CD8-positive, alpha-beta memory T cell (primary cell): ENCODE measurements at regions not wholly inside any gene's neighbourhood (a gene's known extent, or its start where the extent isn't known, plus 50 kb on each side); places are given as distances from the start of the nearest gene placed in this dataset.

Experiments used
- CTCF ChIA-PET: fragments of 350-600 bp; sonication (Branson Sonifier 250); formaldehyde crosslinking; loops from one replicate; lab custom pipeline; 2021; ENCODE audit warnings: antibody characterized with exemption; lab: Charles Lee
- POLR2A ChIA-PET: fragments of 350-600 bp; sonication (Branson Sonifier 250); formaldehyde crosslinking; loops from one replicate; lab custom pipeline; 2021; ENCODE audit warnings: antibody characterized with exemption; lab: Charles Lee
- DNase-seq, 5 donors: peaks; one replicate each; pipeline versions ENCODE4 v3.0.0 to v3.0.0-alpha.2; 2020 to 2022; ENCODE audit warnings: mixed read lengths in 1 of 5
- H3K27ac ChIP-seq: one replicate; pipeline ENCODE4 v1.7.0; 2013; ENCODE audit warnings: low read depth, mild to moderate bottlenecking, low read length, moderate library complexity
- H3K27me3 ChIP-seq: 2 replicates; pipeline ENCODE4 v1.7.0; 2013; ENCODE audit warnings: low read length, mild to moderate bottlenecking; ENCODE audit not compliant: insufficient read depth, poor library complexity, severe bottlenecking
- H3K36me3 ChIP-seq: 2 replicates; pipeline ENCODE4 v1.7.0; 2013; ENCODE audit warnings: mild to moderate bottlenecking, low read length, moderate library complexity; ENCODE audit not compliant: insufficient read depth
- H3K4me1 ChIP-seq: 2 replicates; pipeline ENCODE4 v1.7.0; 2013; ENCODE audit warnings: mild to moderate bottlenecking, low read length, moderate library complexity; ENCODE audit not compliant: insufficient read depth
- H3K4me3 ChIP-seq: 2 replicates; pipeline ENCODE4 v1.7.0; 2013; ENCODE audit warnings: mild to moderate bottlenecking, low read length
- H3K9me3 ChIP-seq: 2 replicates; pipeline ENCODE4 v1.7.0; 2013; ENCODE audit warnings: mild to moderate bottlenecking, low read length
- H3K27ac Mint-ChIP-seq, 8 donors: one replicate each; pipeline ENCODE4 v1.8.0; 2020 to 2021; ENCODE audit warnings: mixed read lengths in 8 of 8, mild to moderate bottlenecking in 6 of 8, inconsistent platforms in 3 of 8, moderate library complexity in 3 of 8
- H3K27me3 Mint-ChIP-seq, 2 donors: one replicate each; pipeline ENCODE4 v1.8.0; 2020 to 2021; ENCODE audit warnings: mixed read lengths in 2 of 2, mild to moderate bottlenecking in 1 of 2, moderate library complexity in 1 of 2
- H3K36me3 Mint-ChIP-seq, 3 donors: one replicate each; pipeline ENCODE4 v1.8.0; 2020 to 2021; ENCODE audit warnings: mixed read lengths in 3 of 3, inconsistent platforms in 1 of 3, mild to moderate bottlenecking in 1 of 3
- H3K4me1 Mint-ChIP-seq, 3 donors: one replicate each; pipeline ENCODE4 v1.8.0; 2020 to 2021; ENCODE audit warnings: mixed read lengths in 3 of 3, inconsistent platforms in 1 of 3, mild to moderate bottlenecking in 1 of 3
- H3K4me3 Mint-ChIP-seq, 7 donors: one replicate each; pipeline ENCODE4 v1.8.0; 2020 to 2021; ENCODE audit warnings: mixed read lengths in 7 of 7, mild to moderate bottlenecking in 6 of 7, moderate library complexity in 4 of 7, inconsistent platforms in 2 of 7
- H3K9me3 Mint-ChIP-seq, 5 donors: one replicate each; pipeline ENCODE4 v1.8.0; 2020 to 2022; ENCODE audit warnings: mixed read lengths in 5 of 5, mild to moderate bottlenecking in 3 of 5, moderate library complexity in 2 of 5, inconsistent platforms in 1 of 5

DNA sequence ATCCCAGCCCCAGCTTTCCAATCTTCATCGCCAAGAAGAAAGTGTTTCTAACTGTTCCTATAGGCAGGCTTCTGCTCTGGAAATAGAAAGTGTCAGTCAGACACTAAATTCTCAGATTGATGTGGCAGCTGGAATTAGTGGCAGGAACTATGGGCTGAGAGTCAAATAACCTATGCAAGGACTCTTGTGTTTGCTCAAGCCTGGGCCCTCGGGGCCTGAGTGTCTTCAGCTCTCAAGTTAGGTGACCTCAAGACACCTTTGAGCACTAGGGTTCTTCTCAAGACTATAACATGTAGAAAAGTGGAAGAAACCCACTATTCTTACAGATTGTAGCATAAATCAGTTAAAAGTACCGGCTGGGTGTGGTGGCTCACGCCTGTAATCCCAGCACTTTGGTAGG is 694.5 kb downstream of the RNF144A start:
- Mint-ChIP-seq H3K9me3 (no peaks in the 10 kb centered on the region), H3K27me3 (peaks cover 0 to 1% of the 10 kb centered on the region in 2 donors), H3K36me3 (peaks cover 0 to 2% (median 0%) of the 10 kb centered on the region in 3 donors), H3K4me1 (peaks cover 3 to 19% (median 15%) of the 10 kb centered on the region in 3 donors), H3K27ac (peak overlapping the region in 1 of 8 donors; percentile 68), H3K4me3 (no peak overlapping the region)
- CTCF ChIA-PET, result no interaction called here
- Histone ChIP-seq H3K36me3 (no peaks in the 10 kb centered on the region), H3K27me3 (no peaks in the 10 kb centered on the region), H3K4me3 (no peak overlapping the region), H3K27ac (no peak overlapping the region), H3K4me1 (no peaks in the 10 kb centered on the region), H3K9me3 (no peaks in the 10 kb centered on the region)
- POLR2A ChIA-PET, result no interaction called here
- DNase-seq, result no peak

DNA sequence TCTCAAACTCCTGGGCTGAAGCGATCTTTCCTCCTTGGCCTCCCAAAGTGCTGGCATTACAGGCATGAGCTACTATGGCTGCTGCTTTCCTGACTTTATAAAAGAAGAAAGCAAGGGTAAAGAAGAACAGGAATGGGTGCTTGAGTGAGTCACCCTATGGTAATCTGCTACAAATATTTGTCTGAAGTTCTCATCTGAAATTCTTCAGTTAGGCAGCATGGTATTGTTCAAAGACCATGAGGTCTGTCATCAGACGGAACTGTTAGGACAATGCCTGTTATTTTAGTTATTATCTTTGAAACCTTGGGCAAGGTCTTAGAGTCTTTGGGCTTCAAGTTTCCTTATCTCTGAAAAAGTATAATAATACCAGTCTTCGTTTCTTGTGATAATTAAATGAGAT is 695.8 kb downstream of the RNF144A start:
- Histone ChIP-seq H3K27ac (no peak overlapping the region), H3K9me3 (no peaks in the 10 kb centered on the region), H3K36me3 (no peaks in the 10 kb centered on the region), H3K4me3 (no peak overlapping the region), H3K27me3 (no peaks in the 10 kb centered on the region), H3K4me1 (no peaks in the 10 kb centered on the region)
- ChIA-PET CTCF (no interaction called here), POLR2A (no interaction called here)
- H3K27ac Mint-ChIP-seq, result no peak overlapping the region
- peaks cover 0 to 2% (median 0%) of the 10 kb centered on the region in 3 donors for H3K36me3 Mint-ChIP-seq
- H3K27me3 Mint-ChIP-seq, result peaks cover 0 to 1% of the 10 kb centered on the region in 2 donors
- peaks cover 3 to 19% (median 15%) of the 10 kb centered on the region in 3 donors for H3K4me1 Mint-ChIP-seq
- no peak overlapping the region for H3K4me3 Mint-ChIP-seq
- H3K9me3 Mint-ChIP-seq, result no peaks in the 10 kb centered on the region
- no peak for DNase-seq

DNA sequence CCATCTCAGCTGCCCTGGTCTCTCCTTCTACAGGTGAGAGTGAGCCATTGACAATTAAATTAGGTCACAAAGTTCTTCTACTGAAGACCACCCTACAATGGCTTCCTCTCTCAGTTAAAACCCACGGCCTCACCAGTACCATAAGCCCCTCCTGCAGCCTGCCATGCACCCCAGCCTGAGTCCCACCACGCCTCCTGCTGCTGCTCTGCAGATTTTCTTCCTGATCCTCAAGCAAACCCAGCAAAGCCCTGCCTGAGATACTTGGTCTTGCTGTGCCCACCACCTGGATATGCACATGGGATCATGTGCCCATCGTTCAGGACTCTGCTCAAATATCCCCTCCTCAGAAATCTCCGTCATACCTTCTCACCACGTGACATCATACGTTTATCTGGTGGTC is 696.6 kb downstream of the RNF144A start:
- Histone ChIP-seq H3K4me3 (no peak overlapping the region), H3K27me3 (no peaks in the 10 kb centered on the region), H3K4me1 (no peaks in the 10 kb centered on the region), H3K27ac (no peak overlapping the region), H3K36me3 (no peaks in the 10 kb centered on the region), H3K9me3 (no peaks in the 10 kb centered on the region)
- no peaks in the 10 kb centered on the region for H3K9me3 Mint-ChIP-seq
- CTCF ChIA-PET, result no interaction called here
- DNase-seq, result no peak
- no peak overlapping the region for H3K4me3 Mint-ChIP-seq
- no peak overlapping the region for H3K27ac Mint-ChIP-seq
- peaks cover 0 to 2% (median 0%) of the 10 kb centered on the region in 3 donors for H3K36me3 Mint-ChIP-seq
- peaks cover 3 to 19% (median 15%) of the 10 kb centered on the region in 3 donors for H3K4me1 Mint-ChIP-seq
- peaks cover 0 to 1% of the 10 kb centered on the region in 2 donors for H3K27me3 Mint-ChIP-seq
- POLR2A ChIA-PET, result no interaction called here

DNA sequence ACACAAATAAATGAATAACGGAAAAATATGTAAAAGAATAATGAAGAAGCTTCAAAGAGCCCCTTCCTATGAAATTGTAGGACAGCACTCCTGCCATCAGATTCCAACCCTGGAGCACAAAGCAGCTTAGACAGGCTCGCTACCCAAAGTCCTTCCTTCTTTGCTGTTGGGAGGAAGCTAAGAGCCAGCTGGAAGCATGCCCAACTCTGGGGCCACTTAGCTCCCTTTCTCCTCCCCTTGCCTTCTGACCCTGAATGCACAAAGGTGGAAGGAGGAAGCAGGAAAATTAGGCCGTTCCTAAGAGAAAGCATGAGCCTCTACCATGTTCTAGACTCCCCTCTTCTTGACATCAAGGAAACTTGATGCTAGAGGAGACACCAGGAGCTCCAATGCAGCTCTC is 700.8 kb downstream of the RNF144A start:
- Histone ChIP-seq H3K27me3 (no peaks in the 10 kb centered on the region), H3K4me3 (no peak overlapping the region), H3K36me3 (no peaks in the 10 kb centered on the region), H3K27ac (no peak overlapping the region), H3K9me3 (no peaks in the 10 kb centered on the region), H3K4me1 (no peaks in the 10 kb centered on the region)
- H3K27me3 Mint-ChIP-seq, result peaks cover 0 to 1% of the 10 kb centered on the region in 2 donors
- no peak for DNase-seq
- peaks cover 0 to 2% (median 0%) of the 10 kb centered on the region in 3 donors for H3K36me3 Mint-ChIP-seq
- CTCF ChIA-PET, result no interaction called here
- POLR2A ChIA-PET, result no interaction called here
- H3K4me1 Mint-ChIP-seq, result no peaks in the 10 kb centered on the region
- no peak overlapping the region for H3K4me3 Mint-ChIP-seq
- H3K9me3 Mint-ChIP-seq, result peaks cover 0 to 3% (median 0%) of the 10 kb centered on the region in 5 donors
- H3K27ac Mint-ChIP-seq, result no peak overlapping the region

DNA sequence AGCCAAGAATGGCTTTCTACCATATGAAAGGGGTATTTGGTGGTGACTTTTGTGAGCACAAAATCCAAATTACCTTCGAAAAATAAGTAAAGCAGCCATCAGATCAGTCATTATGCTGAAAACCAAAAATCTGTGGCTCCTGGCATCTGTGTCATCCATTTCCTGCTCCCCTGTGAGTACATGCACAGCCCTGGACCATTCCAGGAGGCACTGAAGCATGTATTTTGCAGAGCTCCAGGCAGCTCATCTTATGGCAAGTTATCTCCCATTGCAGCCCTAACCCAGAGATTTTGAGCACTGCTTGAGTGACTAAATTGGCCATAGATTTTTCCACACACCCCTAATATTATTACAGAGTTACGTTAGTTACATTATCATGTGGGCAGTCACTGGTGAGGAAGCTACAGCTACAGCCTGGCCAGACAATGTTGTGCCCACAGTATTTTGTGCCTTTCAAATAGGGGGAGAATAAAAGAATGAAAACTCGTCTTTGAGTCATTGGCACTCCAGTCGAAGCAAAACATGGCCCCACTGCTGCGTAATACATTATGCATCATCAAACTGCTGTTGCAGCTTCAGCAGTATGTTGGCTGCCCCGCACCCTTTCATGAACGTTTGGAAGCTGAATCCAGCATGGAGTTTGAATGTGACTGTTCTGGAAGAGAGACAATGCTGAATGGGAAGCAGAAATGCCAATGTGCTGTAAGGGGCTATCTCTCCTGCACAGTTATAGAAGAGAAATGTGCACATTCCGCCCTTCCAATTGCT is 702.2 kb downstream of the RNF144A start:
- H3K36me3 Mint-ChIP-seq, result no peaks in the 10 kb centered on the region
- CTCF ChIA-PET, result no interaction called here
- H3K4me3 ChIP-seq, result no peak overlapping the region
- DNase-seq, result no peak
- no peak overlapping the region for H3K27ac Mint-ChIP-seq
- POLR2A ChIA-PET, result no interaction called here
- H3K4me1 Mint-ChIP-seq, result no peaks in the 10 kb centered on the region
- H3K4me3 Mint-ChIP-seq, result no peak overlapping the region
- no peaks in the 10 kb centered on the region for H3K4me1 ChIP-seq
- H3K9me3 Mint-ChIP-seq, result peaks cover 0 to 3% (median 0%) of the 10 kb centered on the region in 5 donors
- no peaks in the 10 kb centered on the region for H3K27me3 ChIP-seq
- H3K9me3 ChIP-seq, result no peaks in the 10 kb centered on the region
- no peaks in the 10 kb centered on the region for H3K36me3 ChIP-seq
- H3K27me3 Mint-ChIP-seq, result no peaks in the 10 kb centered on the region
- H3K27ac ChIP-seq, result no peak overlapping the region

DNA sequence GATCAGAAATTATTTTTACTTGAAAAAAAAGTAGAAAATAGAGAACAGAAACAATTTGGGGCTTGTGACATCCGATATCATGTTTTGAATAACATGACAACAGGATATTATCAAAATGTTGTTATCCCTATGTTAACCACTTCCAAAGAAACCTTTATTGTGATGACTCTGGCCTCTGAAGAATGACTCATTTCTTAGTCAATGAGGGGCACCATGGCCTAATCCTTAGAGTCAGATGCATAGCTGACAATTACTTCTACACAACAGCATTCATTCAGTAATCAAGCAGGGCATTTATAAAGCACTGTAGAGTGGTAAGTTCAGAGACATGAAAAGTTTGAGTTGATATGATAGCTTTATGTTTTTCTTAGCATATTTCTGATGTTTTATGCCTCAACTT is 703.0 kb downstream of the RNF144A start:
- H3K9me3 Mint-ChIP-seq, result peaks cover 0 to 3% (median 0%) of the 10 kb centered on the region in 5 donors
- no peaks in the 10 kb centered on the region for H3K36me3 Mint-ChIP-seq
- Histone ChIP-seq H3K27ac (no peak overlapping the region), H3K27me3 (no peaks in the 10 kb centered on the region), H3K4me3 (no peak overlapping the region), H3K9me3 (no peaks in the 10 kb centered on the region), H3K36me3 (no peaks in the 10 kb centered on the region), H3K4me1 (no peaks in the 10 kb centered on the region)
- no peak overlapping the region for H3K27ac Mint-ChIP-seq
- no peak overlapping the region for H3K4me3 Mint-ChIP-seq
- no peak for DNase-seq
- POLR2A ChIA-PET, result interaction anchor here (0.6 kb wide), 1 partner anchor 21 kb away, joined by 3 read pairs; no protein-coding TSS in a partner anchor
- CTCF ChIA-PET, result no interaction called here
- H3K27me3 Mint-ChIP-seq, result peaks cover 0 to under 1% of the 10 kb centered on the region in 2 donors
- no peaks in the 10 kb centered on the region for H3K4me1 Mint-ChIP-seq

DNA sequence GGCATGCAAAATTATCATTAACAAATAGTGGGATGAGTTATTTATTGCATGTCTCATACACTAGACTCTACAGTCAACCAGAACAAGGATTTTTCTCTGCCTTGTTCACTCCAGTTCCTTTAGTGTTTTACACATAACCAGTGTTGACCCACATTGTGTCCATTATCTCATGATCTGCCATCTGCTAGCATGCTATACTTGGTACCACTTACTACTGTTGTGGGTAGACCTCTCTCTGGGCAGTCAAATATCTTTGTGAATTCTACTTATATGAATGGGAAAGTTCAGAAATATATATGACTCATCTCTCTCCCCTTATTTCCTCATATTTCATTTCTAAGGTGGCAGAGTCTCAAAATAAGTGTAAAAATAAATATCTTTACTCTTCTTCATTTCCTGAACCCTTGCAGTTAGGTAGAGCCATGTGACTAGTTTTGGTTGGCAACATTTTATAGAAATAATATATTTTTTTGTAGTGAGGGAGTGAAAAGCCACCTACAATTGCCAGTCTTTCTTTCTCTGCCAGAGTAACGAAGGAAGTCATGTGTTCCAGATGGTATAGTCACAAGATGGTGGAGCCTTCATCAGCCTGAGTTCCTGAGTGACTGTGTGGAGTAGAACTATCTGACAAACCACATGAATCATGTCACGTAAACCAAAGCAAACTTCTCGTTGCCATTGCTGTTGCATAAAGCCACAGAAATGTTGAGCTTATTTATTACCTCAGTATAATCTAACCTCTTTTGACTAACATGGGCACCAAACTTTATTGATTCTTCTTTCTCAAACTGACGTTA is 704.0 kb downstream of the RNF144A start:
- peaks cover 0 to 2% of the 10 kb centered on the region in 2 donors for H3K27me3 Mint-ChIP-seq
- no peaks in the 10 kb centered on the region for H3K4me1 ChIP-seq
- ChIA-PET CTCF (no interaction called here), POLR2A (no interaction called here)
- peaks cover 0 to 3% (median 0%) of the 10 kb centered on the region in 5 donors for H3K9me3 Mint-ChIP-seq
- H3K27ac Mint-ChIP-seq, result peak overlapping the region in 1 of 8 donors; percentile 21
- H3K4me1 Mint-ChIP-seq, result no peaks in the 10 kb centered on the region
- H3K27me3 ChIP-seq, result no peaks in the 10 kb centered on the region
- H3K9me3 ChIP-seq, result no peaks in the 10 kb centered on the region
- H3K27ac ChIP-seq, result no peak overlapping the region
- no peak overlapping the region for H3K4me3 Mint-ChIP-seq
- no peaks in the 10 kb centered on the region for H3K36me3 ChIP-seq
- H3K36me3 Mint-ChIP-seq, result no peaks in the 10 kb centered on the region
- no peak overlapping the region for H3K4me3 ChIP-seq
- no peak for DNase-seq
